ENCODE measurements at regions not wholly inside any gene's neighbourhood (a gene's known extent, or its start where the extent isn't known, plus 50 kb on each side); places are given as distances from the start of the nearest gene placed in this dataset.

GRCh38 chr4:138887741-138888140, 127.8 kb upstream of the NOCT start:
- no peak for TF ChIP-seq CTCF (IDR thresholded peaks at IDR 0.05)
- TF ChIP-seq EP300 (IDR thresholded peaks at IDR 0.05; ENCODE audit: low read depth), result no peak
